Spleen (tissue), 11 donors: ENCODE measurements at regions not wholly inside any gene's neighbourhood (a gene's known extent, or its start where the extent isn't known, plus 50 kb on each side); places are given as distances from the start of the nearest gene placed in this dataset.
"Not testable (repeated sequence)": the region's sequence is repeated elsewhere in the genome, so short reads cannot be mapped to it uniquely, and the experiment has no call there.

Experiments used
- DNase-seq: peaks from one replicate; pipeline ENCODE4 v3.0.0-alpha.2; 2020
- H3K27ac ChIP-seq, 8 donors: fragments of 200-600 bp; sonication (generic) in 7 of 8; 1 replicate in 4 of 8; 2 replicates in 4 of 8; pipeline versions ENCODE4 v1.5.0 to v1.8.0; 2016 to 2021; ENCODE audit warnings: inconsistent platforms in 4 of 8, mild to moderate bottlenecking in 4 of 8, moderate library complexity in 1 of 8
- H3K27me3 ChIP-seq, 7 donors: fragments of 200-600 bp; sonication (generic) in 6 of 7; replicated peaks in 1 of 7; 1 replicate in 4 of 7; 2 replicates in 3 of 7; pipeline versions ENCODE4 v1.5.0 to v1.8.0; 2016 to 2021; ENCODE audit warnings: inconsistent platforms in 3 of 7, mild to moderate bottlenecking in 1 of 7
- H3K36me3 ChIP-seq, 6 donors: fragments of 200-600 bp; sonication (generic) in 5 of 6; 1 replicate in 4 of 6; 2 replicates in 2 of 6; pipeline versions ENCODE4 v1.5.0 to v1.8.0; 2016 to 2021; ENCODE audit warnings: inconsistent platforms in 2 of 6
- H3K4me1 ChIP-seq, 6 donors: fragments of 200-600 bp; sonication (generic) in 5 of 6; 1 replicate in 3 of 6; 2 replicates in 3 of 6; pipeline versions ENCODE4 v1.5.0 to v1.8.0; 2016 to 2021; ENCODE audit warnings: inconsistent platforms in 3 of 6
- H3K4me3 ChIP-seq, 8 donors: fragments of 200-600 bp; sonication (generic) in 7 of 8; 1 replicate in 4 of 8; 2 replicates in 4 of 8; pipeline versions ENCODE4 v1.5.0 to v1.8.0; 2016 to 2021; ENCODE audit warnings: inconsistent platforms in 4 of 8, mild to moderate bottlenecking in 4 of 8, moderate library complexity in 2 of 8
- H3K9me3 ChIP-seq, 8 donors: fragments of 200-600 bp; sonication (generic) in 7 of 8; 1 replicate in 4 of 8; 2 replicates in 4 of 8; pipeline versions ENCODE4 v1.5.0 to v1.8.0; 2016 to 2021; ENCODE audit warnings: inconsistent platforms in 4 of 8
- CTCF ChIP-seq, 11 experiments: fragments of 200-600 bp in 7 of 11; fragments of 450-650 bp in 4 of 11; sonication (generic) in 4 of 11; IDR thresholded peaks in 8 of 11; conservative IDR thresholded peaks in 3 of 11; 1 replicate in 7 of 11; 2 replicates in 4 of 11; pipeline versions ENCODE4 v1.4.0 to v1.8.0; 2016 to 2021; ENCODE audit warnings: antibody characterized with exemption in 11 of 11, inconsistent platforms in 4 of 11, mild to moderate bottlenecking in 1 of 11
- POLR2A ChIP-seq, 3 donors: fragments of 450-650 bp; IDR thresholded peaks; one replicate each; pipeline ENCODE4 v1.5.1; 2017; ENCODE audit warnings: antibody characterized with exemption in 3 of 3, mild to moderate bottlenecking in 1 of 3
- POLR2AphosphoS5 ChIP-seq, 3 donors: sonication (generic); formaldehyde crosslinking; IDR thresholded peaks; one replicate each; pipeline ENCODE4 v1.5.1; 2017; ENCODE audit warnings: antibody characterized with exemption in 3 of 3
- WGBS, 5 donors: extraction: QIAGEN DNeasy Blood & Tissue Kit in 3 of 5; methylation state at CpG; one replicate each; pipeline versions ENCODE4 v1.1.5 to v1.1.7; 2013 to 2018; 5-methylcytosine and 5-hydroxymethylcytosine counted together
- intact Hi-C: fragments of 100-400 bp; cut with DNase I; formaldehyde crosslinking; loops from one replicate; pipeline ENCODE4 v1.15.0; 2023; ENCODE audit warnings: low total_unique reads
- donor health status: healthy with polysubstance abuse.
- donor health status: DM: no; HTN: no; CAD: no; lungs with moderate emphysema.
- donor health status: DM: no; HTN: no; CAD: no.
- donor health status: Bipolar disorder and iron deficiency.
- donor health status: healthy.
- donor health status: DM: no; HTN: no; CAD: no.
- donor health status: DM: yes; HTN: yes; CAD: no.

GRCh38 chr7:68724965-68725364 is 873.3 kb upstream of the AUTS2 start:
- TF ChIP-seq POLR2AphosphoS5 (IDR thresholded peaks at IDR 0.05), result no peak
- Histone ChIP-seq H3K36me3 (no peaks in the 10 kb centered on the region), H3K9me3 (peaks cover 0 to 28% (median 1%) of the 10 kb centered on the region in 8 donors), H3K27ac (no peak overlapping the region), H3K27me3 (peaks cover 0 to 7% (median 0%) of the 10 kb centered on the region in 7 donors), H3K4me1 (no peaks in the 10 kb centered on the region), H3K4me3 (no peak overlapping the region)
- WGBS, 5 donors, result 45 to 59% (median 47%) methylated on average over 6 of the region's 6 CpGs
- intact Hi-C loops, result no loop called here
- no peak for DNase-seq

- 86 to 92% (median 90%) methylated on average over 12 of the region's 12 CpGs for WGBS, 5 donors
- intact Hi-C loops, result no loop called here
- TF ChIP-seq POLR2A (IDR thresholded peaks at IDR 0.05) (no peak), POLR2AphosphoS5 (IDR thresholded peaks at IDR 0.05) (no peak), CTCF (IDR thresholded peaks at IDR 0.05 in 8 of 11, conservative IDR thresholded peaks at IDR 0.05 in 3 of 11) (no peak)
- Histone ChIP-seq H3K9me3 (peaks cover 0 to 28% (median 1%) of the 10 kb centered on the region in 8 donors), H3K27me3 (peaks cover 0 to 7% (median 0%) of the 10 kb centered on the region in 7 donors), H3K27ac (no peak overlapping the region), H3K4me3 (no peak overlapping the region), H3K4me1 (no peaks in the 10 kb centered on the region), H3K36me3 (no peaks in the 10 kb centered on the region)
- no peak for DNase-seq
These were observed 872.2 kb upstream of the AUTS2 start for GRCh38 chr7:68725843-68726785.

GRCh38 chr7:68728720-68729119 is 869.6 kb upstream of the AUTS2 start:
- DNase-seq, intact Hi-C loops, H3K4me1 ChIP-seq, H3K27ac ChIP-seq, H3K36me3 ChIP-seq, H3K4me3 ChIP-seq: not testable (repeated sequence)
- peaks cover 0 to 23% (median under 1%) of the 10 kb centered on the region in 8 donors for H3K9me3 ChIP-seq
- 86 to 95% (median 92%) methylated on average over 6 of the region's 6 CpGs for WGBS, 5 donors
- peaks cover 0 to 15% (median 0%) of the 10 kb centered on the region in 7 donors for H3K27me3 ChIP-seq

GRCh38 chr7:68729371-68729770 is 868.9 kb upstream of the AUTS2 start:
- TF ChIP-seq CTCF (IDR thresholded peaks at IDR 0.05 in 8 of 11, conservative IDR thresholded peaks at IDR 0.05 in 3 of 11), result no peak
- TF ChIP-seq POLR2A (IDR thresholded peaks at IDR 0.05), result no peak
- Histone ChIP-seq H3K36me3 (no peaks in the 10 kb centered on the region), H3K4me1 (no peaks in the 10 kb centered on the region), H3K4me3 (no peak overlapping the region), H3K9me3 (peaks cover 0 to 21% (median 0%) of the 10 kb centered on the region in 8 donors), H3K27me3 (peaks cover 0 to 15% (median 0%) of the 10 kb centered on the region in 7 donors), H3K27ac (no peak overlapping the region)
- 62 to 82% (median 76%) methylated on average over 7 of the region's 7 CpGs for WGBS, 5 donors
- intact Hi-C loops, result no loop called here
- DNase-seq, result no peak

GRCh38 chr7:68730194-68730593 is 868.1 kb upstream of the AUTS2 start:
- Histone ChIP-seq H3K4me1 (no peaks in the 10 kb centered on the region), H3K27ac (no peak overlapping the region), H3K36me3 (no peaks in the 10 kb centered on the region), H3K27me3 (peaks cover 0 to 15% (median 0%) of the 10 kb centered on the region in 7 donors), H3K4me3 (no peak overlapping the region), H3K9me3 (peaks cover 0 to 21% (median 0%) of the 10 kb centered on the region in 8 donors)
- TF ChIP-seq CTCF (IDR thresholded peaks at IDR 0.05 in 8 of 11, conservative IDR thresholded peaks at IDR 0.05 in 3 of 11) (no peak), POLR2A (IDR thresholded peaks at IDR 0.05) (no peak), POLR2AphosphoS5 (IDR thresholded peaks at IDR 0.05) (no peak)
- WGBS, 5 donors, result 62 to 75% (median 73%) methylated on average over 2 of the region's 2 CpGs
- intact Hi-C loops, result no loop called here
- no peak for DNase-seq
